Ishikawa (cell line): ENCODE measurements at regions not wholly inside any gene's neighbourhood (a gene's known extent, or its start where the extent isn't known, plus 50 kb on each side); places are given as distances from the start of the nearest gene placed in this dataset.

ENCODE experiments used
- CEBPB ChIP-seq: IDR thresholded peaks from 2 replicates; pipeline ENCODE4 v1.6.1; 2012
- CREB1 ChIP-seq: IDR thresholded peaks from 2 replicates; pipeline ENCODE4 v1.6.1; 2012; ENCODE audit warnings: low read depth
- EGR1 ChIP-seq: IDR thresholded peaks from 2 replicates; pipeline ENCODE4 v1.6.1; 2012
- EP300 ChIP-seq: IDR thresholded peaks from 2 replicates; pipeline ENCODE4 v1.6.1; 2012; ENCODE audit warnings: borderline replicate concordance
- FOXM1 ChIP-seq: IDR thresholded peaks from 2 replicates; pipeline ENCODE4 v1.6.1; 2012; ENCODE audit warnings: low read depth, borderline replicate concordance
- MAX ChIP-seq: IDR thresholded peaks from 2 replicates; pipeline ENCODE4 v1.6.1; 2012
- NFIC ChIP-seq: IDR thresholded peaks from 2 replicates; pipeline ENCODE4 v1.6.1; 2012
- RAD21 ChIP-seq: IDR thresholded peaks from 2 replicates; pipeline ENCODE4 v1.6.1; 2012; ENCODE audit warnings: low read depth
- REST ChIP-seq: IDR thresholded peaks from 2 replicates; pipeline ENCODE4 v1.6.1; 2012; ENCODE audit warnings: low read depth, mild to moderate bottlenecking
- TAF1 ChIP-seq: IDR thresholded peaks from 2 replicates; pipeline ENCODE4 v1.6.1; 2012; ENCODE audit warnings: low read depth, mild to moderate bottlenecking
- TEAD4 ChIP-seq: IDR thresholded peaks from 2 replicates; pipeline ENCODE4 v1.6.1; 2012
- YY1 ChIP-seq: IDR thresholded peaks from 2 replicates; pipeline ENCODE4 v1.6.1; 2012; ENCODE audit warnings: low read depth
- ZBTB7A ChIP-seq: IDR thresholded peaks from 2 replicates; pipeline ENCODE4 v1.6.1; 2012; ENCODE audit warnings: low read depth

- TF ChIP-seq EP300, result no peak
- no peak for TF ChIP-seq ZBTB7A
- no peak for TF ChIP-seq REST
- no peak for TF ChIP-seq EGR1
- no peak for TF ChIP-seq TAF1
- no peak for TF ChIP-seq RAD21
- TF ChIP-seq YY1, result no peak
- no peak for TF ChIP-seq MAX
- no peak for TF ChIP-seq CREB1
- TF ChIP-seq TEAD4, result no peak
- no peak for TF ChIP-seq NFIC
- TF ChIP-seq FOXM1, result no peak
- no peak for TF ChIP-seq CEBPB
Observed at GRCh38 chr9:22595805-22596204, 149.2 kb downstream of the DMRTA1 start.
